Progenitor cell of endocrine pancreas (in vitro differentiated cells): ENCODE measurements at regions not wholly inside any gene's neighbourhood (a gene's known extent, or its start where the extent isn't known, plus 50 kb on each side); places are given as distances from the start of the nearest gene placed in this dataset.

Source experiments
- DNase-seq: peaks from one replicate; pipeline ENCODE4 v3.0.0; 2021; ENCODE audit warnings: low spot score; ENCODE audit not compliant: unreplicated experiment
- H3K27ac Mint-ChIP-seq: 2 replicates; pipeline ENCODE4 v1.8.0; 2021; ENCODE audit warnings: mild to moderate bottlenecking, moderate library complexity, mixed read lengths
- H3K27me3 Mint-ChIP-seq: 2 replicates; pipeline ENCODE4 v1.8.0; 2021; ENCODE audit warnings: mixed read lengths
- H3K36me3 Mint-ChIP-seq: 2 replicates; pipeline ENCODE4 v1.8.0; 2022; ENCODE audit warnings: mixed read lengths; ENCODE audit not compliant: insufficient read depth
- H3K4me1 Mint-ChIP-seq: 2 replicates; pipeline ENCODE4 v1.8.0; 2021; ENCODE audit warnings: low read depth, mixed read lengths
- H3K4me3 Mint-ChIP-seq: 2 replicates; pipeline ENCODE4 v1.8.0; 2021; ENCODE audit warnings: low read depth, mild to moderate bottlenecking, moderate library complexity, mixed read lengths
- H3K9me3 Mint-ChIP-seq: 2 replicates; pipeline ENCODE4 v1.8.0; 2021; ENCODE audit warnings: low read depth, mixed read lengths
- TF ChIP-seq, protein P1 (sequence below): fragments of 200-600 bp; sonication (generic); IDR thresholded peaks from one replicate; pipeline ENCODE4 v1.5.0; 2021; ENCODE audit warnings: antibody characterized with exemption, mild to moderate bottlenecking; ENCODE audit not compliant: unreplicated experiment

GRCh38 chr2:44836174-44836573 is 105.3 kb upstream of the SIX3 start:
- no peak for DNase-seq
- Mint-ChIP-seq H3K4me3 (no peak overlapping the region), H3K27ac (no peak overlapping the region), H3K36me3 (no peaks in the 10 kb centered on the region), H3K9me3 (peaks cover 10% of the 10 kb centered on the region), H3K27me3 (peaks cover 3% of the 10 kb centered on the region), H3K4me1 (peaks cover 16% of the 10 kb centered on the region)
- TF ChIP-seq, protein P1, sequence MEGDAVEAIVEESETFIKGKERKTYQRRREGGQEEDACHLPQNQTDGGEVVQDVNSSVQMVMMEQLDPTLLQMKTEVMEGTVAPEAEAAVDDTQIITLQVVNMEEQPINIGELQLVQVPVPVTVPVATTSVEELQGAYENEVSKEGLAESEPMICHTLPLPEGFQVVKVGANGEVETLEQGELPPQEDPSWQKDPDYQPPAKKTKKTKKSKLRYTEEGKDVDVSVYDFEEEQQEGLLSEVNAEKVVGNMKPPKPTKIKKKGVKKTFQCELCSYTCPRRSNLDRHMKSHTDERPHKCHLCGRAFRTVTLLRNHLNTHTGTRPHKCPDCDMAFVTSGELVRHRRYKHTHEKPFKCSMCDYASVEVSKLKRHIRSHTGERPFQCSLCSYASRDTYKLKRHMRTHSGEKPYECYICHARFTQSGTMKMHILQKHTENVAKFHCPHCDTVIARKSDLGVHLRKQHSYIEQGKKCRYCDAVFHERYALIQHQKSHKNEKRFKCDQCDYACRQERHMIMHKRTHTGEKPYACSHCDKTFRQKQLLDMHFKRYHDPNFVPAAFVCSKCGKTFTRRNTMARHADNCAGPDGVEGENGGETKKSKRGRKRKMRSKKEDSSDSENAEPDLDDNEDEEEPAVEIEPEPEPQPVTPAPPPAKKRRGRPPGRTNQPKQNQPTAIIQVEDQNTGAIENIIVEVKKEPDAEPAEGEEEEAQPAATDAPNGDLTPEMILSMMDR: no peak

- no peak for DNase-seq
- no peaks in the 10 kb centered on the region for H3K36me3 Mint-ChIP-seq
- no peak overlapping the region for H3K27ac Mint-ChIP-seq
- peaks cover 10% of the 10 kb centered on the region for H3K9me3 Mint-ChIP-seq
- TF ChIP-seq, protein P1: no peak
- H3K4me1 Mint-ChIP-seq: peaks cover 18% of the 10 kb centered on the region
- peaks cover 3% of the 10 kb centered on the region for H3K27me3 Mint-ChIP-seq
- H3K4me3 Mint-ChIP-seq: no peak overlapping the region
Measured at GRCh38 chr2:44836916-44837315, 104.6 kb upstream of the SIX3 start.

- H3K4me1 Mint-ChIP-seq: peaks cover 23% of the 10 kb centered on the region
- TF ChIP-seq, protein P1: no peak
- no peak for DNase-seq
- H3K36me3 Mint-ChIP-seq: no peaks in the 10 kb centered on the region
- H3K27me3 Mint-ChIP-seq: peaks cover 3% of the 10 kb centered on the region
- H3K4me3 Mint-ChIP-seq: no peak overlapping the region
- no peak overlapping the region for H3K27ac Mint-ChIP-seq
- peaks cover 9% of the 10 kb centered on the region for H3K9me3 Mint-ChIP-seq
Measured at GRCh38 chr2:44838116-44838790, 103.2 kb upstream of the SIX3 start.

- Mint-ChIP-seq H3K4me1 (peaks cover 26% of the 10 kb centered on the region), H3K9me3 (peaks cover 5% of the 10 kb centered on the region), H3K4me3 (no peak overlapping the region), H3K27me3 (peaks cover 3% of the 10 kb centered on the region), H3K36me3 (no peaks in the 10 kb centered on the region), H3K27ac (no peak overlapping the region)
- DNase-seq: no peak
- TF ChIP-seq, protein P1: no peak
Measured at GRCh38 chr2:44839370-44839769, 102.1 kb upstream of the SIX3 start.

GRCh38 chr2:44839771-44840502 is 101.6 kb upstream of the SIX3 start:
- TF ChIP-seq, protein P1: no peak
- H3K9me3 Mint-ChIP-seq: no peaks in the 10 kb centered on the region
- DNase-seq: no peak

More at GRCh38 chr2:44839771-44840502, 101.6 kb upstream of the SIX3 start:
- Mint-ChIP-seq H3K4me1 (peaks cover 26% of the 10 kb centered on the region), H3K27ac (no peak overlapping the region), H3K36me3 (no peaks in the 10 kb centered on the region), H3K4me3 (no peak overlapping the region), H3K27me3 (peaks cover 3% of the 10 kb centered on the region)
